HG02884 (cell line): ENCODE measurements at regions not wholly inside any gene's neighbourhood (a gene's known extent, or its start where the extent isn't known, plus 50 kb on each side); places are given as distances from the start of the nearest gene placed in this dataset.

Experiments used
- ATAC-seq: cut with Tn5 transposase; IDR thresholded peaks from one replicate; pipeline ENCODE4 v1.9.1; 2021; ENCODE audit warnings: mild to moderate bottlenecking, moderate library complexity; ENCODE audit not compliant: unreplicated experiment

DNA sequence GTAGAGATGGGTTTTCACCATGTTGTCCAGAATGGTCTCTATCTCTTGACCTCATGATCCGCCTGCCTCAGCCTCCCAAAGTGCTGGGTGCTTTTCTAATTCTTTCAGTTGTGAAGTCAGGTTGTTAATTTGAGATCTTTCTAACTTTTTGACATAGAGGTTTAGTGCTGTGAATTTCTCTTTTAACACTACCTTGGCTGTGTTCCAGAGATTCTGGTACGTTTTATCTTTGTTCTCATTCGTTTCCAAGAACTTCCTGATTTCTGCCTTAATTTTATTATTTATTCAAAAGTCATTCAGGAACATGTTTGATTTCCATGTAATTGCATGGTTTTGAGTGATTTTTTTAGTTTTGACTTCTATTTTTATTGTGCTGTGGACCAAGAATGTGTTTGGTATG lies 63.5 kb upstream of the CCDC54 start:
- ATAC-seq: no peak

DNA sequence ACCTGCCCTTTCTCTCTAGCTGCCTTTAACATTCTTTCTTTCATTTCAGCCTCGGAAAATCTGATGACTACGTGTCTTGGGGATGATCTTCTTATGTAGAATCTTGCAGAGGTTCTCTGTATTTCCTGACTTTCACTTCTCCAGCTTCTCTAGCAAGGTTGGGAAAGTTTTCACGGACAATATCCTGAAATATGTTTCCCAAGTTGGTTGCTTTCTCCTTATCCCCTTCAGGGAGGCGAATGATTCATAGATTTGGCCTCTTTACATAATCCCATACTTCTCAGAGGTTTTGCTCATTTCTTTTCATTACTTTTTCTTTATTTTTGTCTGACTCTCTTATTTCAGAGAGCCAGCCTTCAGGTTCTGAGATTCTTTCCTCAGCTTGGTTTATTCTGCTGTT lies 62.1 kb upstream of the CCDC54 start:
- ATAC-seq: no peak

DNA sequence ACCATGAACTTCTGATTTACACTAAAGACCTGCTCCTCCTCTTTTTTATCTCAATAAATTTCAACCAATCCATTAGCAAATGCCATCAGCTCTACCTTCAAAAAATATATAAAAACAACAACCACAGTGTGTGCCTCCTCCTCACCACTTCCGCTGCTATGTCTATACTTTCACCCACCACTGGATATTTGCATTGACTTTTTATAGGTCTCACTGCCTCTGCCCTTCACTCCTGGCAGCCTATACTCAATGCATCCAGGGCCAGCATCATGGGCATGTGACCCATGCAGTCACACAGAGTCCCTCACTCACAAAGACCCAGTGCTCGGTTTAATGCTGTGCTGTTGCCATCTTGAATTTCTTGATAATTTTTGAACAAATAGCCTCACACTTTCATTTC lies 53.5 kb upstream of the CCDC54 start:
- no peak for ATAC-seq

DNA sequence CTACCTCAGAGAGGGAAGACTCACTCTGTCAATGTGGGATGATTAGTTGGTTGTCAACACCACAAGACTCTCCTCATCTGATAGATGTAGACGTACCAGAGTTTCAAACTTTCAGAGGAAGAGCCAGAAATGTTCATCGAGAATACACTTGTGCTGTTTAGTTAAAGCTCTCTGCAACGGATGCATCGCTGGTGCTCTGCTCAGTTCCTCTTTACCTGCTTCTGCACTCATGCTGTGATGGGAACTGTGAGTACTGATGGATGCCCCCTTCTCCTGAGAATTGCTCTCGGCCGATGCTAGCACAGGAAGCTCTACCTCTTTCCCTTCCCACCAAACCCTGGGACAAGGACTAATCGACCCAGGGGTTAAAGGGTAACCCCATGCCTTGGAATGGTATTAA lies 51.8 kb upstream of the CCDC54 start:
- ATAC-seq: no peak
